ENCODE measurements at regions not wholly inside any gene's neighbourhood (a gene's known extent, or its start where the extent isn't known, plus 50 kb on each side); places are given as distances from the start of the nearest gene placed in this dataset.

- TF ChIP-seq CTCF (IDR thresholded peaks at IDR 0.05) (no peak), POLR2A (IDR thresholded peaks at IDR 0.05) (no peak)
- H3K4me3 ChIP-seq = no peak overlapping the region
- 54 to 74% (median 66%) methylated on average over 2 to 4 of the region's 4 CpGs for WGBS, 4 donors
- H3K27me3 ChIP-seq = no peaks in the 10 kb centered on the region
- H3K36me3 ChIP-seq (replicated peaks in 1 of 2) = no peaks in the 10 kb centered on the region
- H3K9me3 ChIP-seq (replicated peaks in 1 of 3) = no peaks in the 10 kb centered on the region
- DNase-seq = no peak
- intact Hi-C loops (cut with DNase I) = no loop called here
- no peak overlapping the region for H3K27ac ChIP-seq
- no peaks in the 10 kb centered on the region for H3K4me1 ChIP-seq (replicated peaks in 1 of 2)
Observed at GRCh38 chr9:97747201-97747965, 50.2 kb upstream of the XPA start.

GRCh38 chr9:97748525-97748924 is 51.4 kb upstream of the XPA start:
- DNase-seq = no peak
- no peak overlapping the region for H3K4me3 ChIP-seq
- H3K27me3 ChIP-seq = no peaks in the 10 kb centered on the region
- intact Hi-C loops (cut with DNase I) = no loop called here
- H3K27ac ChIP-seq = no peak overlapping the region
- no peaks in the 10 kb centered on the region for H3K9me3 ChIP-seq (replicated peaks in 1 of 3)
- WGBS, 4 donors = 64 to 83% (median 76%) methylated on average over 1 of the region's 1 CpG
- peaks cover 0 to 3% of the 10 kb centered on the region in 2 donors for H3K4me1 ChIP-seq (replicated peaks in 1 of 2)
- H3K36me3 ChIP-seq (replicated peaks in 1 of 2) = no peaks in the 10 kb centered on the region
- no peak for TF ChIP-seq POLR2A (IDR thresholded peaks at IDR 0.05)
- no peak for TF ChIP-seq CTCF (IDR thresholded peaks at IDR 0.05)

GRCh38 chr9:97749928-97750327 is 52.8 kb upstream of the XPA start:
- 72 to 88% (median 81%) methylated on average over 2 to 3 of the region's 3 CpGs for WGBS, 4 donors
- DNase-seq = no peak
- Histone ChIP-seq H3K9me3 (replicated peaks in 1 of 3) (no peaks in the 10 kb centered on the region), H3K27ac (no peak overlapping the region), H3K27me3 (no peaks in the 10 kb centered on the region), H3K4me3 (no peak overlapping the region), H3K36me3 (replicated peaks in 1 of 2) (no peaks in the 10 kb centered on the region), H3K4me1 (replicated peaks in 1 of 2) (peaks cover 0 to 5% of the 10 kb centered on the region in 2 donors)
- TF ChIP-seq POLR2A (IDR thresholded peaks at IDR 0.05) (no peak), CTCF (IDR thresholded peaks at IDR 0.05) (no peak)
- intact Hi-C loops (cut with DNase I) = no loop called here

- H3K36me3 ChIP-seq (replicated peaks in 1 of 2) = no peaks in the 10 kb centered on the region
- H3K27me3 ChIP-seq = no peaks in the 10 kb centered on the region
- H3K4me1 ChIP-seq (replicated peaks in 1 of 2) = peaks cover 0 to 5% of the 10 kb centered on the region in 2 donors
- no peak for TF ChIP-seq CTCF (IDR thresholded peaks at IDR 0.05)
- no peak for TF ChIP-seq POLR2A (IDR thresholded peaks at IDR 0.05)
- H3K9me3 ChIP-seq (replicated peaks in 1 of 3) = no peaks in the 10 kb centered on the region
- no peak for DNase-seq
- H3K4me3 ChIP-seq = no peak overlapping the region
- intact Hi-C loops (cut with DNase I) = no loop called here
- no peak overlapping the region for H3K27ac ChIP-seq
Observed at GRCh38 chr9:97751531-97751930, 54.4 kb upstream of the XPA start.
